ENCODE measurements at regions not wholly inside any gene's neighbourhood (a gene's known extent, or its start where the extent isn't known, plus 50 kb on each side); places are given as distances from the start of the nearest gene placed in this dataset.

DNA sequence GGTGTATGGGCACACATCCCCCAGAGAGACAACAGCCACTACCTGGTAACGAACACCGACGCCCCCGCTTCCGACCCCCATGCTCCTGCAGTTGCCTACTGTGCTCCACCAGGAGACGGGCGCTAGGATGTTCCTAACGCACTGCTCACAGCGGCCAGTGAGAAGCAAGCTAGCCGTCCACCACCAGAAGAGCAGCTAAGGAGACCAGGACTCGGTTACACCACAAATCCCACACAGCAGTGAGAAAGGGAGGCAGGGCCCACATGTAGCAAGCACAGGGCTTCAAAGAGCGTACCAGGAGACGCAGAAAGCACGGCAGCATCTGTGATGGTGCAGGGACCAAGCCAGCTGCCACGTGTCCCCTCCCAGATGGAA is 117.0 kb downstream of the NCOR2 start:
- FAIRE-seq (no peak), DNase-seq (ENCODE audit: low spot score in 2 of 2) (no peak)

DNA sequence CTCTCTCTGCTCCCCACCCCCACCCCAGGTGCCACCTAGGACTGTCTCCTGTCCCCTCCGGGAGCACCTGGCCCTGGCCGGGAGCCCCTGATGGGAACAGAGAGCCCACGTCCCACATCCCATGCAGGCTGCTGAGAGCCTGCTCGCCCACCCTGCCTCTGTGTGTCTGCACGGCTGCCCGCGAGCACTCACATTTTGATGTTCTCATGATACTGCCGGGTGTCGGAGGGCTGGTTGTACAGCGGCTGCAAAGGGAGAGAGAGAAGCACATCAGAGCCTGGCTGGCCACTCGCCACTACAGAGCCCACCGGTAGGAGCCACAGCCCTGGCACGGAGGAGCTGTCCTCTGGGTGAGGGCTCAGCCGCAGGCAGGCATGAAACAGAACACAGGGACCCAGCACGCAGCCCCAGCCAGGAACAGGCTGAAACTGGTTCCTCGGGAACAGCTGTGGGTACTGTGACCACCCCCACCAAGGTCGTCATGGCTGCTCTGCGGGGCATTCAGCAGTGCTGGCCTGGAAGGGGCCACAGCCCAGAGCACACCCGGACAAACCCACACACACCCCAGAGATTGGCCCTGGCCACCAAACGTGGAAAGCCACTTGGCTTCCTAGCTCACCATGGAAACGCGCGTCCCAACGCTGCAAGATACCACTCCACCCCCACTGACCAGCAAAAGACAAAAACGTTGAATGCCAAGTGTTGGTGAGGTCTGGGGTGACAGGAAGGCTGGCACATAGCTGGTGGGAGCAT is 117.6 kb downstream of the NCOR2 start:
- DNase-seq (ENCODE audit: low spot score in 2 of 2) (no peak), FAIRE-seq (no peak)

GRCh38 chr12:124448955-124449622 is 118.3 kb downstream of the NCOR2 start:
- DNase-seq (ENCODE audit: low spot score in 2 of 2): no peak

DNA sequence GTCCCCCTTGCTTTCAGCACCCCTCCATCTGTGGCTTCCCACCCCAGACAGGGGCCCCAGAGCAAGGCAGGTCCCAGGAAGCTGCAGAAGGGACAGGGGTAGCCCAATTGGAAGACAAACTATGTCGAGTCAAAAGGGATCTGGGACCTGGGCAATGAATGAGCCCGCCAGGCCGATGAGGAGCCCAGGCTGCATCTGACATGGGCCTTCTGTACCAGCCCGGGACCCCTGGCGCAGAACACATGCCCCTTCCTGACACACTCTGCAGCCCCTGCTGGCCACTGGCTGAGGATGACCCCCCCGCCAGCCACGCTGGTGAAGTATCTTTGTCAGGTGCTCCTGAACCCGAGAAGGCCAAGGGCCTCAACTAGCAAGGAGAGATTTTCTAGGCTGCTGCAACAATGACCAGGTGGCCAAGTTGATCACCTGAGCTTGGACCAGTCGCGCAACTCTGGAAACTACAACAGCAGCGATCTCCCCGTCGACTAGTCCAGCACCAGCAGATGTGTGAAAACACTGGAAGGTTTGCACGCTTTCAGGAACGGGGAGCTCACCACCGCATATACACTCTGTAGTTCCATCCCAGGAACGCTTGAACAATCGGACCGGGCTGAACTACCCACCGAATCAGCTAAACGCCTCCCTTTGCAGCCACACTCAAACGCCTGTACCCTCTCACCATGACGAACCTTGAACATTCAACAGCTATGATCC is 119.0 kb downstream of the NCOR2 start:
- FAIRE-seq: no peak
- DNase-seq (ENCODE audit: low spot score in 2 of 2): no peak

More at GRCh38 chr12:124448955-124449622, 118.3 kb downstream of the NCOR2 start:
- no peak for FAIRE-seq

- FAIRE-seq (no peak), DNase-seq (ENCODE audit: low spot score in 2 of 2) (no peak)
Measured at GRCh38 chr12:124446364-124446763, 121.0 kb downstream of the NCOR2 start.

DNA sequence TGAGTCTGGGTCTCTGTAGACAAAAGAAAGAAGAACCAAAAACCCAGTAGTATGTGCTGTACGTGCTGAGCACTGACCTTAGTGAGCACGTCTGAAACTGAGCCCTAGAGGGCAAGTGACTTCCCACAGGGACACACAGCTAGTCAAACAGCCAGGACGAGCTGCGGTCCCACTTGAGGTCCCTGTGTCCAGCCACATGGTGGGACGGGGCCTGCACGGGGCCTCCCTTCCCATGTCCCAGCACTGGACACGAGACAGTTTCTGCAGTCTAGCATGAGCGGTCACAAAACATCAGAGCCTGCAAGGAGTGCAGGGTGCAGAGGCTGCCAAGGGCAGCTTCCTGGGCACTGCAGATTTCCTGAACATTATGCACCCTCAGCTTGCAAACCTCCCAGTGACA is 121.6 kb downstream of the NCOR2 start:
- no peak for FAIRE-seq
- DNase-seq (ENCODE audit: low spot score in 2 of 2): no peak

GRCh38 chr12:124445121-124445718 is 122.2 kb downstream of the NCOR2 start:
- no peak for DNase-seq (ENCODE audit: low spot score in 2 of 2)
- no peak for FAIRE-seq

- DNase-seq (ENCODE audit: low spot score in 2 of 2) (no peak), FAIRE-seq (no peak)
Measured at GRCh38 chr12:124443931-124444712, 123.3 kb downstream of the NCOR2 start.

DNA sequence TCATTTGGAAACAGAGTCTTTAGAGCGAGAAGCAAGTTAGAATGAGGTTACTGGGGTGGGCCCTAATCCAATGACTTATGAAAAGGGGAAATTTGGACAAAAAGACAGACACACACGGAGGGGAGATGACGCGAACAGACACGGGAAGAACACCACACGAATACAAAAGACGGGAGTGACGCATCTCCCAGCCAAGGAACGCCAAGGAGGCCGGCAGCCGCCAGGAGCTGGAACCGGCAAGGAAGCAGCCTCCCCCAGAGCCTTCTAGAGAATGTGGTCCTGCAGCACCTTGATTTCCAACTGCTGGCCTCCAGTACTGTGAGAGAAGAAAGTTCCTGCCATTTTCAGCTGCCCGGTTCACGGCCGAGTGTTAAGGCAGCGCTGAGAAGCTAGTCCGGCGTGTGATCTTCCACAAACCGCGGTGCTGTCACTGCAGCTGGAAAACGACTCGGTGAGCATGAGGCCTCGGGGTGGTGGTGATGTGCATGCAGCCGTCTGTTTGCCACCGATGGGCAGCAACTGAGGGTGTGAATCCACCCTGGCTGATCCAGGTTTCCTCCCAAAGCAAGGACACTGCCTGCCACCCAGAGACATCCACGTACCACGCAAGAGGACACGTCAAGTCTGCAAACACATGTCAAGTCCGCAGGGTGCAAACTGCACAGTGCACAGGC is 124.5 kb downstream of the NCOR2 start:
- FAIRE-seq: no peak
- DNase-seq (ENCODE audit: low spot score in 2 of 2): no peak

GRCh38 chr12:124442281-124442680 is 125.1 kb downstream of the NCOR2 start:
- DNase-seq (ENCODE audit: low spot score in 2 of 2): no peak
- no peak for FAIRE-seq

- FAIRE-seq (no peak), DNase-seq (ENCODE audit: low spot score in 2 of 2) (no peak)
Measured at GRCh38 chr12:124441443-124442194, 125.8 kb downstream of the NCOR2 start.

DNA sequence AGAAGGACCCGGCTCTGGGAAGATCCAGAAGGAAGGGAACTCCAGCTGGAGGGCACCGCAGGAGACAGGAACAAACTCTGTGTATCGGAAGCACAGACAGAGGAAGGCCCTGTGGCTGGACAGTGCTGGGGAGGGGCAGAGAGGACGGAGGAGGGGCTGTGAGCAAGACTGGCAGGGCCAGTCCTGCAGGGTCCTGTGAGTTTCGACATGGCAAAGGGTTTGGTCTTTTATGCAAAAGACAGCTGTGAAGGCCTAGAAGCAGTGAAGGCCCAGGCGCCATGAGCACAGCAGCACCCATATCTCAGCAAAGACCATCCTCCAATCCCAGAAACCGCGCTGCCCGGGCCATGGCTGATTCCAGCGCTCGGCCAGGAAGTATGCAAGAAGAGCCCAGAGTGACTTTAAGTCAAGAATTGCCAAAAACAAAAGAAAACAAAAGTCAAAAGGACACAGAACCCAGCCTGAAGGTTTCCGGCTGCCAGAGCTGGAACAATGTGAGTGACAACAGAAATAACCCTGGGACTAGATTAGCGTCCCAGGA is 126.5 kb downstream of the NCOR2 start:
- DNase-seq (ENCODE audit: low spot score in 2 of 2): no peak
- no peak for FAIRE-seq

GRCh38 chr12:124440031-124440626 is 127.3 kb downstream of the NCOR2 start:
- DNase-seq (ENCODE audit: low spot score in 2 of 2) (no peak), FAIRE-seq (no peak)

GRCh38 chr12:124438437-124439056 is 128.9 kb downstream of the NCOR2 start:
- FAIRE-seq: no peak

GRCh38 chr12:124437617-124438436 is 129.6 kb downstream of the NCOR2 start:
- DNase-seq (ENCODE audit: low spot score in 2 of 2) (no peak), FAIRE-seq (no peak)

More at GRCh38 chr12:124438437-124439056, 128.9 kb downstream of the NCOR2 start:
- DNase-seq (ENCODE audit: low spot score in 2 of 2): no peak

DNA sequence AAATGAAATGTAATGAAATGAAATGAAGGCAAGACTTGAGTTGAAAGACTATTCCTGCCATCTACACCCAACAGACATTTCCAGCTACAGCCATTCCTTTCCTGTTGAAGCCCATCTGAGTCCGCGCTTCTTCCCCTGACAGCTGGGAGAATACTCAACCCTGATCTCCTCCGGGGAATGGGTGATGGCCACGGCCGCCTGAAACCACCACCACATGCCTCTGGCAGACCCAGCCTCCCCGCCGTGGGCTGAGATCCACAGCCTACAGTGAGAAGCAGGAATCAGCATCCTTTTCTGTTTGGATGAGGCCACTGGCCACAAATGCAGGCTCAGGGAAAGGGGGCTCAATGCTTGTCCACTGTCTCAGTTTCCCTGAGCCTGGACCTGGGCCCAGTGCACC is 130.3 kb downstream of the NCOR2 start:
- FAIRE-seq (no peak), DNase-seq (ENCODE audit: low spot score in 2 of 2) (no peak)

DNA sequence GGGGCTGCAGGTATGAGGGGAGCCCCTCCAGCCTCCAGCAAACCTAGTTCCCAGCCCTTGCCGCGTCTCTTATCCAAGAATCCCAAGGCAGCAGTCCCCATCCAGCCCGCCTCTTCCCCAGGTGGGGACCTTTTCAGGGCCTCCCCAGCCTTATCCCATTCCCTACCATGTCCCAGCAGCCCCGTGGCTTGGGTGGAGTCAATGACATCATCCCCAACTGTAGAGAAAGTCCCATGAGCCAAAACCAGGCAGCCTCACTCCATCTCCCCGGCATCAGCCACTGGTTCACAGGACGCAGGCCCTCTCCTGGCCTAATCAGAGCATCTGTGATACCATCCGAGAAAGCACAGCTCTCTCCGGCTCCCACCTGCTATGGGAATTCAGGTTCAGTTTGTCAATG is 131.0 kb downstream of the NCOR2 start:
- no peak for FAIRE-seq

More for the DNA sequence above, 131.0 kb downstream of the NCOR2 start:
- no peak for DNase-seq (ENCODE audit: low spot score in 2 of 2)

Measured in frontal cortex (tissue), 3 donors.